Panc1 (cell line): ENCODE measurements at regions not wholly inside any gene's neighbourhood (a gene's known extent, or its start where the extent isn't known, plus 50 kb on each side); places are given as distances from the start of the nearest gene placed in this dataset.

Experiments
- ATAC-seq: fragments of 200-7000 bp; cut with Tn5 transposase; 2 replicates; pipeline ENCODE4 v1.9.1; 2020; ENCODE audit warnings: mild to moderate bottlenecking, moderate library complexity
- BruUV-seq: library from RNA; stranded (reverse); fragments of 400-500 nt; replicated peaks from 2 replicates; lab custom pipeline; 2021; lab: Mats Ljungman, UMichigan
- CTCF ChIA-PET: fragments of 300-600 bp; sonication (Branson Sonifier 250); formaldehyde crosslinking; loops from one replicate; lab custom pipeline; 2022; ENCODE audit warnings: antibody characterized with exemption; lab: Charles Lee
- POLR2A ChIA-PET: fragments of 300-600 bp; sonication (Branson Sonifier 250); formaldehyde crosslinking; loops from one replicate; lab custom pipeline; 2022; ENCODE audit warnings: antibody characterized with exemption; lab: Charles Lee
- DNase-seq: peaks from one replicate; pipeline ENCODE4 v3.0.0-alpha.2; 2010; ENCODE audit warnings: low read depth, low spot score
- H3K27ac ChIP-seq: 2 replicates; pipeline ENCODE4 v1.5.1; 2011; ENCODE audit warnings: mild to moderate bottlenecking, low read length, inconsistent platforms
- H3K27me3 ChIP-seq: fragments of 200-500 bp; sonication (Bioruptor generic); 2 replicates; pipeline ENCODE4 v1.6.0; 2014; ENCODE audit warnings: low read length, inconsistent platforms; ENCODE audit not compliant: control insufficient read depth, insufficient read depth
- H3K36me3 ChIP-seq: fragments of 200-500 bp; sonication (Bioruptor generic); 2 replicates; pipeline ENCODE4 v1.5.1; 2014; ENCODE audit warnings: inconsistent platforms, mild to moderate bottlenecking, low read length, moderate library complexity; ENCODE audit not compliant: control insufficient read depth, insufficient read depth
- H3K4me1 ChIP-seq: 2 replicates; pipeline ENCODE4 v1.5.1; 2011; ENCODE audit warnings: inconsistent platforms, mild to moderate bottlenecking, low read length, moderate library complexity; ENCODE audit not compliant: control insufficient read depth, insufficient read depth
- H3K4me3 ChIP-seq, 2 experiments: 2 replicates each; pipeline ENCODE4 v1.5.1; 2011 to 2012; ENCODE audit warnings: low read depth in 2 of 2, low read length in 2 of 2, mild to moderate bottlenecking in 2 of 2, inconsistent platforms in 1 of 2, moderate library complexity in 1 of 2
- H3K9me3 ChIP-seq: fragments of 200-500 bp; sonication (Bioruptor generic); 2 replicates; pipeline ENCODE4 v1.5.1; 2014; ENCODE audit warnings: low read depth, mild to moderate bottlenecking, inconsistent platforms, low read length, moderate library complexity; ENCODE audit not compliant: control insufficient read depth, insufficient read depth
- CTCF ChIP-seq: fragments of 450-650 bp; IDR thresholded peaks from 2 replicates; pipeline ENCODE4 v1.5.1; 2017; ENCODE audit warnings: mild to moderate bottlenecking
- POLR2AphosphoS5 ChIP-seq: IDR thresholded peaks from 2 replicates; pipeline ENCODE4 v1.6.1; 2012; ENCODE audit warnings: mild to moderate bottlenecking, low read depth, low read length, moderate library complexity
- SIN3A ChIP-seq: IDR thresholded peaks from 2 replicates; pipeline ENCODE4 v1.6.1; 2012; ENCODE audit warnings: low read depth, mild to moderate bottlenecking, low read length, moderate library complexity, borderline replicate concordance; ENCODE audit not compliant: insufficient read depth
- TCF7L2 ChIP-seq: IDR thresholded peaks from 2 replicates; pipeline ENCODE4 v1.6.1; 2011; ENCODE audit warnings: mild to moderate bottlenecking, low read depth, low read length, inconsistent platforms
- in situ Hi-C: cut with HindIII; loops from 2 replicates; pipeline ENCODE4 v1.10.0; 2016; ENCODE audit warnings: low sequenced_read_pairs, low pct_unique_long_range_greater_than_20kb
- intact Hi-C: fragments of 100-400 bp; cut with micrococcal nuclease; formaldehyde crosslinking; loops from one replicate; pipeline ENCODE4 v1.10.0; 2022; ENCODE audit not compliant: unreplicated experiment
- TF ChIP-seq, protein P1 (sequence below), 2 experiments: IDR thresholded peaks; 2 replicates each; pipeline ENCODE4 v1.6.1; 2011 to 2012; ENCODE audit warnings: low read depth in 2 of 2, control low read depth in 1 of 2, low read length in 1 of 2, mild to moderate bottlenecking in 1 of 2, moderate library complexity in 1 of 2; ENCODE audit not compliant: insufficient read depth in 1 of 2

DNA sequence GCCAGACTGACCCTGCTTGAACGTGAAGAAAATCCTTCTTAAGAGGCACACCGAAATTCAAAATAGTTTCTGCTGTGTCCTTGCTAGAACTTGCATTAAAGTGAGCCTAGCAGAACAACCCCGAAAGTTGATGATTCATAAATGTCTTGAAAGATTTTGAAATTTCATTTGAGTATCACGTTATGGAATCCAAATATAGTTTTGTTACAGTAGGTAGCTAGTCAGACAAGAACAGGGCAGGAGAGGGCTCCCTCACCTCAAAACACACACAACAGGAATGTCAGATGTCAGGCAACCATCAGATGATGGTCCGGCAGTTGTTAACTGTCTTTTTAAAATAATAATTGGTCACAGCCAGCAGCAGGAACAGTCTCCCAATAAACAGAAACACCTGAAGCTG, 259.6 kb upstream of the GNPDA2 start:
- TF ChIP-seq POLR2AphosphoS5: no peak
- TF ChIP-seq CTCF: no peak
- TF ChIP-seq, protein P1, sequence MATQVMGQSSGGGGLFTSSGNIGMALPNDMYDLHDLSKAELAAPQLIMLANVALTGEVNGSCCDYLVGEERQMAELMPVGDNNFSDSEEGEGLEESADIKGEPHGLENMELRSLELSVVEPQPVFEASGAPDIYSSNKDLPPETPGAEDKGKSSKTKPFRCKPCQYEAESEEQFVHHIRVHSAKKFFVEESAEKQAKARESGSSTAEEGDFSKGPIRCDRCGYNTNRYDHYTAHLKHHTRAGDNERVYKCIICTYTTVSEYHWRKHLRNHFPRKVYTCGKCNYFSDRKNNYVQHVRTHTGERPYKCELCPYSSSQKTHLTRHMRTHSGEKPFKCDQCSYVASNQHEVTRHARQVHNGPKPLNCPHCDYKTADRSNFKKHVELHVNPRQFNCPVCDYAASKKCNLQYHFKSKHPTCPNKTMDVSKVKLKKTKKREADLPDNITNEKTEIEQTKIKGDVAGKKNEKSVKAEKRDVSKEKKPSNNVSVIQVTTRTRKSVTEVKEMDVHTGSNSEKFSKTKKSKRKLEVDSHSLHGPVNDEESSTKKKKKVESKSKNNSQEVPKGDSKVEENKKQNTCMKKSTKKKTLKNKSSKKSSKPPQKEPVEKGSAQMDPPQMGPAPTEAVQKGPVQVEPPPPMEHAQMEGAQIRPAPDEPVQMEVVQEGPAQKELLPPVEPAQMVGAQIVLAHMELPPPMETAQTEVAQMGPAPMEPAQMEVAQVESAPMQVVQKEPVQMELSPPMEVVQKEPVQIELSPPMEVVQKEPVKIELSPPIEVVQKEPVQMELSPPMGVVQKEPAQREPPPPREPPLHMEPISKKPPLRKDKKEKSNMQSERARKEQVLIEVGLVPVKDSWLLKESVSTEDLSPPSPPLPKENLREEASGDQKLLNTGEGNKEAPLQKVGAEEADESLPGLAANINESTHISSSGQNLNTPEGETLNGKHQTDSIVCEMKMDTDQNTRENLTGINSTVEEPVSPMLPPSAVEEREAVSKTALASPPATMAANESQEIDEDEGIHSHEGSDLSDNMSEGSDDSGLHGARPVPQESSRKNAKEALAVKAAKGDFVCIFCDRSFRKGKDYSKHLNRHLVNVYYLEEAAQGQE (IDR thresholded peaks at IDR 0.05; ENCODE audit: insufficient read depth in 1 of 2, low read depth in 2 of 2, low read length in 1 of 2): no peak
- TF ChIP-seq SIN3A: no peak
- no peak for TF ChIP-seq TCF7L2
- Histone ChIP-seq H3K4me3 (no peak overlapping the region), H3K36me3 (no peaks in the 10 kb centered on the region), H3K4me1 (no peaks in the 10 kb centered on the region), H3K9me3 (no peaks in the 10 kb centered on the region), H3K27me3 (no peaks in the 10 kb centered on the region), H3K27ac (no peak overlapping the region)
- no TSS peak for BruUV-seq
- in situ Hi-C loops (no loop called here), intact Hi-C loops (no loop called here)
- DNase-seq (no peak), ATAC-seq (no peak)
- ChIA-PET POLR2A (no interaction called here), CTCF (no interaction called here)

DNA sequence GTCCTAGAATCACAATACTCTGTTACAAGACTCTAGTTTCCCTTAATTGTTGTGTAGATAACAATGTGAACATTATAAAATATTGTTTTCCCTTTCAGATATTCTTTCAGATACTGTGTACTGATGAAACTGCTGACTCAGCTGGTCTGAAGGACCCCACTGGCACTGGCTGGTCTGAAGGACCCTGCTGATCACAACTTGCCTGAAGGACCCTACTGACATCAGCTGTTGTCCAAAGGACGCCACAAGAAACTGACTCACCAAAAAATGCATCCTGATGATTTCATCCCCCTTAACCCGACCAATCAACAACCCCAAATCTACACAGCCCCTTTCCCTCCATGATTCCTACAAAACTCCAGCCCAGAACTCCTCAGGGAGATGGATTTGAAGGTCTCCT, 258.8 kb upstream of the GNPDA2 start:
- Histone ChIP-seq H3K9me3 (no peaks in the 10 kb centered on the region), H3K27ac (no peak overlapping the region), H3K4me3 (no peak overlapping the region), H3K27me3 (no peaks in the 10 kb centered on the region), H3K36me3 (no peaks in the 10 kb centered on the region), H3K4me1 (no peaks in the 10 kb centered on the region)
- ATAC-seq: no peak
- no peak for TF ChIP-seq CTCF
- TF ChIP-seq, protein P1 (IDR thresholded peaks at IDR 0.05; ENCODE audit: insufficient read depth in 1 of 2, low read depth in 2 of 2, low read length in 1 of 2): no peak
- TF ChIP-seq TCF7L2: no peak
- no peak for TF ChIP-seq POLR2AphosphoS5
- TF ChIP-seq SIN3A: no peak
- BruUV-seq: no TSS peak
- ChIA-PET POLR2A (no interaction called here), CTCF (no interaction called here)
- in situ Hi-C loops: no loop called here
- intact Hi-C loops: no loop called here
- no peak for DNase-seq
